ENCODE measurements at regions not wholly inside any gene's neighbourhood (a gene's known extent, or its start where the extent isn't known, plus 50 kb on each side); places are given as distances from the start of the nearest gene placed in this dataset.
A peak's percentile ranks its signal among the peaks of the same experiment; 100 is the strongest.

DNA sequence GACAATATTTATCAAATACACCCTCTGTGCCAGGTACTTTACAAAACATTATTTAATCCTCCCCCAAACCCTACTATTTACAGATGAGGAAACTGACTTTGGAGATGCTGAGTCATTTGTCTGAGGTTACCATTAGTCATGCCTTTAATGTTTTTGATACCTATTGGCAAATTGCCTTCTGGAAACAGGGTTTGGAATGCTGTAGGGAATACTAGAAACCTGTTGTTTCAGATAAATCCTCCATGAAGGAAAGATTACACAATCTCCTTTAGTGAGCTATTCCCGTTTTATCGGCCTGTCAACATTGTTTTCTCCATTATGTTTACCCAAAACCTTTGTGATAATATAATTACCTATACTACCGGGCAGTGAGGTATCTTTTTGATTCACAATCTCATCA is 93.6 kb upstream of the ADGRF1 start:
- CTCF ChIA-PET = no interaction called here

DNA sequence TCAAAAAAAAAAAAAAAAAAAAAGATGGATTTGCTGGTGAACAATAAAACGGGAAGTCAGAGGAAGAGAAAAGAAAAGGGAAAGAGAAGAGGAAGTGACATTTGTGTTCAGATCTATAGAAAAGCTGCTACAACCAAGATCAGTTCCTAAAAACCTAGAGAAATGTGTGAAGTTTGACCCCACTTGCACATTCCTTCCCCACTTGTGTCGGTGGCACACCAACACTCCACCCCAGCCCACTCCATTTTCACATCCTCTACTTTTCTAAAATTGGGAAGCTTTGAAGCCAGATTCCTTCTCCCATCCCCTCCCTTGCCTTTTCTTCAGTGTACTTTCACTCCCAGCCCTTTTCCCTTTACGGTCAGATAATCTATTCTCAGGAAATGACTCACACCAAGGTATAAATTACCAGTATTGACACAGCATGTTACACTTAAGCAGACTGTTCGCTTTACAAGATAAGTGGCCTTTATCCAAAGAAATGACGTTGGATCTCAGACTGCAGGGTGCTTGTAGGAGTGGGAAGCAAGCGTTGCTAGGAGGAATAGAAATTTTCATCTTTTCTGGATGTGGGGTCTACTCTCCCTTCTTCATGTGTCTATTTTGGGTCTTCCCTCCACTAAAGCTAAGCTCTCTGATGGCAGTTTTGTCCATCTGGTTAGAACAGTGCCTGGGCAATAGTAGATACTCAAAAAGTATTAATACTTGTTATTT is 92.5 kb upstream of the ADGRF1 start:
- no peak overlapping the region for H3K4me3 ChIP-seq (ENCODE audit: low read depth, low read length)

More for the DNA sequence above, 93.6 kb upstream of the ADGRF1 start:
- no peaks in the 10 kb centered on the region for H3K9me3 ChIP-seq
- peak overlapping the region; percentile 9 for H3K4me3 Mint-ChIP-seq (ENCODE audit: unreplicated experiment)
- H3K36me3 ChIP-seq (ENCODE audit: control insufficient read depth, insufficient read depth, low read length) = no peaks in the 10 kb centered on the region
- H3K36me3 Mint-ChIP-seq (ENCODE audit: insufficient read depth, unreplicated experiment) = no peaks in the 10 kb centered on the region
- H3K27me3 ChIP-seq (replicated peaks; ENCODE audit: control insufficient read depth, insufficient read depth, low read length) = no peaks in the 10 kb centered on the region
- H3K4me1 ChIP-seq = peaks cover 53% of the 10 kb centered on the region
- peak overlapping the region; percentile 81 for H3K27ac Mint-ChIP-seq (ENCODE audit: unreplicated experiment)
- no peak overlapping the region for H3K4me3 ChIP-seq (ENCODE audit: low read depth, low read length)
- H3K27me3 Mint-ChIP-seq (ENCODE audit: insufficient read depth, unreplicated experiment) = no peaks in the 10 kb centered on the region
- intact Hi-C loops (cut with micrococcal nuclease; ENCODE audit: unreplicated experiment) = loop anchor here (1.0 to 2.0 kb wide), 2 partner anchors 39 to 53 kb away; no protein-coding TSS in a partner anchor
- H3K9me3 Mint-ChIP-seq (ENCODE audit: unreplicated experiment) = no peaks in the 10 kb centered on the region
- BruUV-seq (replicated peaks) = no TSS peak
- peaks cover 48% of the 10 kb centered on the region for H3K4me1 Mint-ChIP-seq (ENCODE audit: low read depth, unreplicated experiment)
- DNase-seq = peak in 1 of 2 experiments; percentile 53
- POLR2A ChIA-PET = no interaction called here
- TF ChIP-seq, protein P1, sequence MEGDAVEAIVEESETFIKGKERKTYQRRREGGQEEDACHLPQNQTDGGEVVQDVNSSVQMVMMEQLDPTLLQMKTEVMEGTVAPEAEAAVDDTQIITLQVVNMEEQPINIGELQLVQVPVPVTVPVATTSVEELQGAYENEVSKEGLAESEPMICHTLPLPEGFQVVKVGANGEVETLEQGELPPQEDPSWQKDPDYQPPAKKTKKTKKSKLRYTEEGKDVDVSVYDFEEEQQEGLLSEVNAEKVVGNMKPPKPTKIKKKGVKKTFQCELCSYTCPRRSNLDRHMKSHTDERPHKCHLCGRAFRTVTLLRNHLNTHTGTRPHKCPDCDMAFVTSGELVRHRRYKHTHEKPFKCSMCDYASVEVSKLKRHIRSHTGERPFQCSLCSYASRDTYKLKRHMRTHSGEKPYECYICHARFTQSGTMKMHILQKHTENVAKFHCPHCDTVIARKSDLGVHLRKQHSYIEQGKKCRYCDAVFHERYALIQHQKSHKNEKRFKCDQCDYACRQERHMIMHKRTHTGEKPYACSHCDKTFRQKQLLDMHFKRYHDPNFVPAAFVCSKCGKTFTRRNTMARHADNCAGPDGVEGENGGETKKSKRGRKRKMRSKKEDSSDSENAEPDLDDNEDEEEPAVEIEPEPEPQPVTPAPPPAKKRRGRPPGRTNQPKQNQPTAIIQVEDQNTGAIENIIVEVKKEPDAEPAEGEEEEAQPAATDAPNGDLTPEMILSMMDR (IDR thresholded peaks at IDR 0.05; ENCODE audit: insufficient read depth in 1 of 2, low read depth in 1 of 2, low read length in 1 of 2, severe bottlenecking in 1 of 2, unreplicated experiment in 1 of 2) = no peak

DNA sequence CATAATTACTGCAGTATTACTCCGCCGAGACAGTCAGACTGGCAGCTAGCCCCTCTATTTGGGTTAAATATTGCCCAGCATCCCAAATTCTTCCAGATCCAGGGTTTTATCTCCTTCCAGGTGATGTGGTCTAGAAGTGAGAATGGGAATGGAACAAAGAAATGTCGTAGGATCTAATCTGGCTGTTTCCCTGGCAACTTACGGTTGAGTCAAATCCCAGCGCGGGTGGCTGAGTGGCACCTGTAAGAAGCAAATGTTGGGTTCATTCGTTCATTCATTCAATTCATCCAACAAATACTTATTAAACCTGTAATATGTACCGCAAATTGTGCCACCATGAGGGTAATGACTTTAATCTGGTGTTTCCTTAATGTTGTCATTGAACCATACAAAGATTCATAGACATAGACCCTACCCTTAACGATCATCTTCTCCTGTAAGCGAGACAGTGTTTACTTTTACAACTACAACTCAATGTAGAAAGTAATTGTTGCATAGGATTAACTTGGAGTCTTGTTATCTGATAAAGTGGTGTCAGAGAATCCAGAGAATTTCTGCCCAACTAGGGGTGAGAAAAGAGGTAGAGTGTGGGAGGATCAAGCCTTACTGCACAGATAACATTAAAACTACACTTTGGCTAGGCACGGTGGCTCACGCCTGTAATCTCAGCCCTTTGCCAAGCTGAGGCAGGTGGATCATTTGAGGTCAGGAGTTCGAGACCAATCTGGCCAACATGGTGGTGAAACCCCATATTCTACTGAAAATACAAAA is 91.3 kb upstream of the ADGRF1 start:
- no TSS peak for BruUV-seq (replicated peaks)
- Mint-ChIP-seq H3K9me3 (ENCODE audit: unreplicated experiment) (no peaks in the 10 kb centered on the region), H3K27ac (ENCODE audit: unreplicated experiment) (peak overlapping the region; percentile 81), H3K4me1 (ENCODE audit: low read depth, unreplicated experiment) (peaks cover 48% of the 10 kb centered on the region), H3K4me3 (ENCODE audit: unreplicated experiment) (peak overlapping the region; percentile 20), H3K36me3 (ENCODE audit: insufficient read depth, unreplicated experiment) (no peaks in the 10 kb centered on the region), H3K27me3 (ENCODE audit: insufficient read depth, unreplicated experiment) (no peaks in the 10 kb centered on the region)
- Histone ChIP-seq H3K9me3 (no peaks in the 10 kb centered on the region), H3K4me1 (peaks cover 53% of the 10 kb centered on the region), H3K4me3 (ENCODE audit: low read depth, low read length) (no peak overlapping the region), H3K36me3 (ENCODE audit: control insufficient read depth, insufficient read depth, low read length) (no peaks in the 10 kb centered on the region), H3K27me3 (replicated peaks; ENCODE audit: control insufficient read depth, insufficient read depth, low read length) (no peaks in the 10 kb centered on the region)
- POLR2A ChIA-PET = no interaction called here
- no peak for DNase-seq
- CTCF ChIA-PET = no interaction called here
- intact Hi-C loops (cut with micrococcal nuclease; ENCODE audit: unreplicated experiment) = no loop called here
- TF ChIP-seq, protein P1 (IDR thresholded peaks at IDR 0.05; ENCODE audit: insufficient read depth in 1 of 2, low read depth in 1 of 2, low read length in 1 of 2, severe bottlenecking in 1 of 2, unreplicated experiment in 1 of 2) = no peak

More for the DNA sequence above, 92.5 kb upstream of the ADGRF1 start:
- H3K4me1 Mint-ChIP-seq (ENCODE audit: low read depth, unreplicated experiment) = peaks cover 48% of the 10 kb centered on the region
- Histone ChIP-seq H3K27me3 (replicated peaks; ENCODE audit: control insufficient read depth, insufficient read depth, low read length) (no peaks in the 10 kb centered on the region), H3K4me1 (peaks cover 53% of the 10 kb centered on the region), H3K9me3 (no peaks in the 10 kb centered on the region), H3K36me3 (ENCODE audit: control insufficient read depth, insufficient read depth, low read length) (no peaks in the 10 kb centered on the region)
- ChIA-PET POLR2A (no interaction called here), CTCF (no interaction called here)
- DNase-seq = peak; percentile 54 to 61
- TF ChIP-seq, protein P1 (IDR thresholded peaks at IDR 0.05; ENCODE audit: insufficient read depth in 1 of 2, low read depth in 1 of 2, low read length in 1 of 2, severe bottlenecking in 1 of 2, unreplicated experiment in 1 of 2) = no peak
- no TSS peak for BruUV-seq (replicated peaks)
- peak overlapping the region; percentile 52 for H3K4me3 Mint-ChIP-seq (ENCODE audit: unreplicated experiment)
- no peaks in the 10 kb centered on the region for H3K36me3 Mint-ChIP-seq (ENCODE audit: insufficient read depth, unreplicated experiment)
- peak overlapping the region; percentile 81 for H3K27ac Mint-ChIP-seq (ENCODE audit: unreplicated experiment)
- intact Hi-C loops (cut with micrococcal nuclease; ENCODE audit: unreplicated experiment) = loop anchor here (1.0 to 2.0 kb wide), 3 partner anchors 27 to 54 kb away; no protein-coding TSS in a partner anchor
- H3K27me3 Mint-ChIP-seq (ENCODE audit: insufficient read depth, unreplicated experiment) = no peaks in the 10 kb centered on the region
- H3K9me3 Mint-ChIP-seq (ENCODE audit: unreplicated experiment) = no peaks in the 10 kb centered on the region

Measured in Caco-2 (cell line).